GM18870 (cell line): ENCODE measurements at regions not wholly inside any gene's neighbourhood (a gene's known extent, or its start where the extent isn't known, plus 50 kb on each side); places are given as distances from the start of the nearest gene placed in this dataset.
"Not testable (repeated sequence)": the region's sequence is repeated elsewhere in the genome, so short reads cannot be mapped to it uniquely, and the experiment has no call there.

Experiments used
- ATAC-seq: cut with Tn5 transposase; IDR thresholded peaks from one replicate; pipeline ENCODE4 v1.9.1; 2021; ENCODE audit warnings: moderate library complexity; ENCODE audit not compliant: unreplicated experiment

DNA sequence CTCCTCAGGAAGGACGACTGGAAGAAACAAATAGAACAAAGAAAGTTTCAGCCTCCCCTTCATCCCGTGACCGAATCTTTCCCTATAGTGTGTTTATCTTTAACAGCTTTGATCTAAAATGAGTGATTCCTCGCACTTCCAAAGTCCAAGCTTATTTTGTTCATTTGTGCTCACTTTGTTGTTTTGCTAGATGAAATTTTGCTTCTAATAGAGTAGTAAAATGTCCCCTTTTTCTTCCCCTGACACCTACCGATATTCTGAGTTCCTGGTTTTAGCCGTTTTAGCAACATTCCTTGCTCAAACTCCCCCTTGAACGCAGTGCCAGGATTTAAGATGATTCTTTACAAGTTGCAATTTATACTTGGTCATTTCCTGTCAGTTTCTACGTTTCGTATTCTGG, 204.2 kb downstream of the FGF9 start:
- ATAC-seq = no peak

GRCh38 chr13:21879263-21879914, 208.5 kb downstream of the FGF9 start:
- no peak for ATAC-seq

- no peak for ATAC-seq
These were observed 211.9 kb downstream of the FGF9 start for GRCh38 chr13:21882766-21883165.

DNA sequence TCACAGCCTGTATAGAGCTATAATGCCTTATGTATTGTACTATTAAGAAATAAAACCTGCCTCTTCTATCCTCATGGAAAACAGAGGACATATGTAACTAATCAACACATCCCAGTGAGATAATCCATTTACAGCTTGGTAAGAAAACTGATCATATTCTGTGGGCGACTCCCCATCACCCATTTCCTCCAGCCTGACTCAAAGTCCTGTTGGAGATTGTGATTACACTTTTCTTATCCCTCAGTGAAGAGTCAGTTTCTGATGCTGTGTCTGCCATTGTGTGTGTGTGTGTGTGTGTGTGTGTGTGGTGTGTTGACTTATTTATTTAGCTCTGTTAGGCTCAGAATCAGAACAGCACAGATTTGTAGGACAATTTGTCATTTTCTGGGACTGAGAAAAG, 212.8 kb downstream of the FGF9 start:
- ATAC-seq = no peak

DNA sequence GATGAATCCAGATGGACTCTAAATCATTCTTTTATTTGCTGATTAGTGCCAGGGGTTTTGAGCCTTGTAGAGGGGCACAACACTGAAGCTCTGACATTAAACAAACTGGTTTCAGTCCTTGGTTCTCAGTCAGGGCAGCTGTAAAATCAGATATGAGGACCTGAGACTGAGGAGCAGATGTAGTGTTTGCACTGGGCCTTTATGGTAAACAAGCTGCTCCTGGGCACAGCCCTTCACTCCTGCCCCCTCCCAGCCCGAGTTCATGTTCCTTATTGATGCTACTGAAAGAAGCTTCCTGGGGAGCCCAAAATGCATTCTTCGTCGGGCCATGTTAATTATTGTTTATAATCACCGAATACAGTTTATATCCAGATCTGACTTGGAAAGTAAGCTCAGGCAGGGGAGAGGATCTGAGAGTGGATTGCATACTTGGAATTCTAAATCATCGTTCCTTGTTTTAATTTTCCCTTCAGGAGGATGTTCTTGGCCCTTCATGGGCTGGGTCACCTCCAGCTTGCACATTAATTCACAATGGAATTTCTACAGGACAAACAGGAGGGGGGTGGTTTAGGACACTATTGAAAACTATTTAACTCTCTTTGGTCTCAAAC, 213.5 kb downstream of the FGF9 start:
- no peak for ATAC-seq

DNA sequence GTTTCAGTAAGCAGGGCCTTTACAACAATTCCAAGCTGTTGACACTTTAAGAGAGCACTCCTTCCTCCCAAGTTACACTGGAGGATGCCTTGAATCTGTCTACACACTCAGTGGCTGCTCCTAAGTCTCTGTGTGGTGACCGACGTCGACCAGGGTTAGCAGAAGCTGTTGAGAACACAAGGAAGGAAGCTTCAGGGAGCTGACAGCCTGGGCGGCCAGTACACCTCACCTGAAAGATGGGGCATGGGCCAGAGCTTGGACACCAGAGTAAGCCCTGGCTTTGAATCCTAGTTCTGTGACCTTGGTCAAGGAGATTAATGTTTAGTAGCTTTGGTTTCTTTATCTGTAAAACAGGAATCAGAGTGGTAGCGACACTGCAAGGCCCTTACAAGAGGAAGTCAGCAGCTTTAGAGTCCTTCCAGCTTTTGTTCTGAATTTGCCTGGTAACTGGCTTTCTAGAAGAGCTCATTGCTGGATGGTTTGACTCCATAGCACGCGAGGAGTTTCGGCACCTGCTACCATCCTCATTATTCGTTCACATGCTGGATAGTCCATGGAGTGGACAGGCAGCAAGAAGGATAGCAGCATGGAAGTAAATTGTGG, 214.2 kb downstream of the FGF9 start:
- ATAC-seq = no peak

GRCh38 chr13:21885714-21886224, 214.9 kb downstream of the FGF9 start:
- no peak for ATAC-seq

DNA sequence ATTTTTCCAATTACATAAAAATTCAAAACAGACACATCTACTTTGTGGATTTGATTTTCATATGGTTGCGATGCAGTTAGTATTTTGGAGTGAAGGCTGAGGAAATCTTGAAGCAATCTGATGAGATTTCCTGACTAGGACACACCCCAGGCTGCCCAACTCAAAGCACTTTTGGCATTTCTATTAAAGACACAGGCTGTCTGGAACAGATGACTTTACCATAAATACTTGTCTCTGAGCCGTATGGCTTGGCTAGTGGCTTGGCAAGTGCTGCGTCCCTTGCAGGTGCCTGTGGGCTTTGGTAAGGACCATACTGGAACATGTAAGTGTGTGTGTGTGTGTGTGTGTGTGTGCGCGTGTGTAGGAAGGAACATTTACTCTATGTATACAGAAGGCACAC, 218.8 kb downstream of the FGF9 start:
- no peak for ATAC-seq

DNA sequence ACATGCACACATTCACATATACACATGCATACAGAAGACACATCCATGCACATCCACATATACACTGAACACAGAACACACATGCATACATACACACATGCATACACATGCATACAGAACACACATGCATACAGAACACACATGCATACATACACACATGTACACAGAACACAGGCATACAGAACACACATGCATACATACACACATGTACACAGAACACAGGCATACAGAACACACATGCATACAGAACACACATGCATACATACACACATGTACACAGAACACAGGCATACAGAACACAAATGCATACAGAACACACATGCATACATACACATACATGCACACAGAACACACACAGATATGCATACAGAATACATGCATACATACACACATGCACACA, 219.3 kb downstream of the FGF9 start:
- not testable (repeated sequence) for ATAC-seq

- ATAC-seq = no peak
These were observed 223.2 kb downstream of the FGF9 start for GRCh38 chr13:21894091-21894490.

DNA sequence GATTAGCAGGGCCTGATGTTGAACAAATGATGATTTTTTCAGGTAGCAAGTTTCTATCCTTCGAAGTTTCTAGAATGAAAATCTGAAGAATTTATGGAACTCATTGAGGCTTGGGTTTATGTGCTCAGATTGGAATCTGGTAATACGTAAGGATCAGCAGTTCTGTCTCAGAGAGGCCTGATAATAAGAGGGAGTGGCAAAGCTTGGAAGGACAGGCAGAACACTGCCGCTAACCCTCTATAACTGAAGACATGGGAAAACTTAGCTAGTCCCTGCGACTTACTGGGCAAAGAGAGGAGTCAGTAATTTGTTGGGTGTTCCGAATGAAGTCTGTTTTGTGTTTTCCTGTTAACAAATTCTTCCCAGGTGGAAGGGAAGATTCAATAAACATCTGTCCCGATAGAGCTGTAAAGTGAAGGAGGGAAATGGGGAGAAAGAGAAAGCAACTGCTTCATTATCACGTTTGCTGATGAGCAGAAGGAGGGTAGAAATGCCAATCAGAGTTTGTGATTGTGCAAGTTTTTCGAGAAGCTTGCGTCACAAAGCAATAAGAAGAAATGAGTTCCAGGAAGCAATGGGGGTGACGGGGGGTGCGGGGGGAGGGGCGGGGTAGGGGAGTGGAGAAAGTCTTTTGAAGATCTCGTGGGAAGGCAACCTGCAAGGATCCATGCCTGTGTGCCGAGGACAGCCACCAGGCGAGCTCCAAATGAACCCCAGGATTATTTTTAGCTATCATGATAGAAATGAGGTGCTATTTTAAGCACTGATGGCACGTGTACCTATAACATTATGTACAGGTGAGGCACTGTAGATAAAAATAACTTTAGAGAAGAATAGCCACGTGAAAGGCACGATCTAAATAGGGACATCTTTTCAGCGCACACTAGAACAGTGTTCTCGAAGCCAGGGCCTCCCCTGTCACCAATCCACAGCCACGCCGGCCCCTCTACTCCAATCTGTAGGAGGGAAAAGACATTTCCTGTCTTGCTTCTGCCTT, 224.1 kb downstream of the FGF9 start:
- no peak for ATAC-seq

- no peak for ATAC-seq
These were observed 224.9 kb downstream of the FGF9 start for GRCh38 chr13:21895779-21896178.

DNA sequence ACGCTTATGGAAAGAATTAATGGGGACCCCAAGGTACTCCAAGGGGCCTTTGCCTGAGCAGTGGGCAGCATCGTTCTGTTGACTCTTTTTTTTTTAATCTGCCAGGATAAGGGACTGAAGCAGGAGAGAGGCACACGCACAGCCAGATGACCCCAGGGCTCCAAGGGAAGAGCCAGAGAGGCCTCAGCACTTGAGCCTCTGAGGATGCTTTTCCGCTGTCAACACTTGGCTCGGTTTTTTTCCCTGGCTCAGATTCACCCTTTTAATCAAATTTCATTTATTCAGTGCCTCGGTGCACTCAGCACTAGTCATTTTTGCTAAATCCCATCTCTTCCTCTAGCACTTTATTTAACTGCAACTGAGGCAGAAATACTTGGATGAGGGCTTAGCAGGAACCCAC, 226.3 kb downstream of the FGF9 start:
- no peak for ATAC-seq

DNA sequence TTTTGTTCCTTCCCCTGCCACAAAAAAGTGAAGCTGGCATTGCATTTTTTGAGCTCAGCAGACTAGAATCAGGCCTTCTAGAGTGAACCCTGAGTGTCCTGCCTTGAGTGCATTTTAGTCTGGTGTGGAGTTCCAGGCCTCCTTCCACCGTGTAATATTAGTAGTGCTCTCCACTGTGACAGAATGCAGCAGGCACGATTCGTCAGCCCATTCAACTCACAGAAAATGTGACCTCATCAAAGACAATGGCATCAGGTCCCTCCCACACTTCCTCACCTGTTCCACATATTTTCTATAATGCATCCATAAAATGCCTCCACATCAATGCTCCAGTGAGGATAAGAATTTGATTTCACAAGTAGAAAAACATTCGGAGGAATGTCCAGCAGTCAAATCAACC, 227.6 kb downstream of the FGF9 start:
- ATAC-seq = no peak

DNA sequence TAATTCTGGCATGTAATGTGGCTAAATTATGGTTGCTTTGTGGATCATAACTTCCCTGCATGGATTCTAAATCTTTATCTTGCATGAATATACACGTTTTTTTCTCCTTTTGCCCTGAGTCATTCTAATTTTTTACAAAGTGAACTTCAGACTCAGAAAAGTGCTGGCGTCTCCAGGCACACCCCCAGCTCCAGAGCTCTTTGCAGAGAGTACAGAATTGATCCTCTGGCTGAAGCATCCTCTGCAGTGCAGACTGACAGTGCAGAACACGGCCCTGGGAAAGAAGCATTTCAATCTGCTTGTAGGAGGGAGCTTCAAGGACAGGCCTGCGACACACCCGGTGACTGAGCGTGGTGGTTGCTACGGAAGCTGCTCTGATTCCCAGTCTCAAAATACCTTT, 228.1 kb downstream of the FGF9 start:
- no peak for ATAC-seq

DNA sequence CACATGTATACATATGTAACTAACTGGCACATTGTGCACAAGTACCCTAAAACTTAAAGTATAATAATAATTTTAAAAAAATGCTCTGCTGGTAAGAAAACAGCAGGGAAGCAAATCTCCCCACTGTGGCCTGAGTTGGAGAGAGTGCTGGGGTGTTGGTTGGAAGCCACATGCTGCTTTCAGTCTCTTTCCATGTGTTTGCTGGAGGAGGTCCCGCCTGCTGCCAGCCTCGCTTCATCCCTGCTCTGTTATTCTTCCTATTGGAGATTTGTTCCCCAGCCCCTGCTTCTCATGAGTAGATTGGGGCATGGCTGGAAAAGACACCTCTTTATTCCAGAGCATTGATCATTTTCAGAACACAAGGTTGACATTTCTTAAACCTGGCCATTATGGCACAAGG, 230.5 kb downstream of the FGF9 start:
- no peak for ATAC-seq

- ATAC-seq = no peak
These were observed 231.2 kb downstream of the FGF9 start for GRCh38 chr13:21901811-21902708.

- ATAC-seq = no peak
These were observed 231.8 kb downstream of the FGF9 start for GRCh38 chr13:21902709-21903098.

GRCh38 chr13:21905486-21905885, 234.6 kb downstream of the FGF9 start:
- no peak for ATAC-seq

- ATAC-seq = no peak
These were observed 238.5 kb downstream of the FGF9 start for GRCh38 chr13:21909331-21909730.
